ENCODE measurements at regions not wholly inside any gene's neighbourhood (a gene's known extent, or its start where the extent isn't known, plus 50 kb on each side); places are given as distances from the start of the nearest gene placed in this dataset.

- no peaks in the 10 kb centered on the region for H3K36me3 ChIP-seq
- ATAC-seq (no peak), DNase-seq (no peak)
- no peak overlapping the region for H3K27ac ChIP-seq
- TF ChIP-seq CTCF (IDR thresholded peaks at IDR 0.05), result no peak
- no peak for TF ChIP-seq POLR2A (IDR thresholded peaks at IDR 0.05)
- no peaks in the 10 kb centered on the region for H3K4me1 ChIP-seq
- intact Hi-C loops (cut with DNase I), result no loop called here
- 44% methylated on average over 1 of the region's 1 CpG for WGBS (ENCODE audit: insufficient coverage, low coverage, low lambda C conversion rate, missing lambda C conversion rate)
- H3K9me3 ChIP-seq, result no peaks in the 10 kb centered on the region
- no peak overlapping the region for H3K4me3 ChIP-seq
- no peaks in the 10 kb centered on the region for H3K27me3 ChIP-seq
Measured at GRCh38 chr3:27010834-27011233, 358.3 kb downstream of the NEK10 start.

GRCh38 chr3:27022096-27022761, 347.0 kb downstream of the NEK10 start:
- H3K27me3 ChIP-seq, result no peaks in the 10 kb centered on the region
- no peak for TF ChIP-seq POLR2A (IDR thresholded peaks at IDR 0.05)
- no peak for TF ChIP-seq CTCF (IDR thresholded peaks at IDR 0.05)
- no peak overlapping the region for H3K27ac ChIP-seq
- intact Hi-C loops (cut with DNase I), result no loop called here
- H3K4me3 ChIP-seq, result no peak overlapping the region
- H3K9me3 ChIP-seq, result no peaks in the 10 kb centered on the region
- 22% methylated on average over 5 of the region's 5 CpGs for WGBS (ENCODE audit: insufficient coverage, low coverage, low lambda C conversion rate, missing lambda C conversion rate)
- no peaks in the 10 kb centered on the region for H3K4me1 ChIP-seq
- no peak for ATAC-seq
- H3K36me3 ChIP-seq, result no peaks in the 10 kb centered on the region
- DNase-seq, result no peak

GRCh38 chr3:27024493-27024892, 344.7 kb downstream of the NEK10 start:
- Histone ChIP-seq H3K4me3 (no peak overlapping the region), H3K27me3 (no peaks in the 10 kb centered on the region), H3K9me3 (no peaks in the 10 kb centered on the region), H3K27ac (no peak overlapping the region), H3K36me3 (no peaks in the 10 kb centered on the region), H3K4me1 (no peaks in the 10 kb centered on the region)
- ATAC-seq, result no peak
- intact Hi-C loops (cut with DNase I), result no loop called here
- DNase-seq, result no peak
- 31% methylated on average over 1 of the region's 1 CpG for WGBS (ENCODE audit: insufficient coverage, low coverage, low lambda C conversion rate, missing lambda C conversion rate)
- TF ChIP-seq CTCF (IDR thresholded peaks at IDR 0.05) (no peak), POLR2A (IDR thresholded peaks at IDR 0.05) (no peak)

- H3K4me1 ChIP-seq, result no peaks in the 10 kb centered on the region
- no peak overlapping the region for H3K27ac ChIP-seq
- H3K9me3 ChIP-seq, result no peaks in the 10 kb centered on the region
- 46% methylated on average over 2 of the region's 2 CpGs for WGBS (ENCODE audit: insufficient coverage, low coverage, low lambda C conversion rate, missing lambda C conversion rate)
- intact Hi-C loops (cut with DNase I), result no loop called here
- no peaks in the 10 kb centered on the region for H3K36me3 ChIP-seq
- TF ChIP-seq POLR2A (IDR thresholded peaks at IDR 0.05), result no peak
- no peak for TF ChIP-seq CTCF (IDR thresholded peaks at IDR 0.05)
- ATAC-seq, result no peak
- no peaks in the 10 kb centered on the region for H3K27me3 ChIP-seq
- no peak overlapping the region for H3K4me3 ChIP-seq
- no peak for DNase-seq
Measured at GRCh38 chr3:27025718-27026117, 343.5 kb downstream of the NEK10 start.

GRCh38 chr3:27031476-27031875, 337.7 kb downstream of the NEK10 start:
- Histone ChIP-seq H3K27ac (no peak overlapping the region), H3K4me1 (no peaks in the 10 kb centered on the region)
- WGBS (ENCODE audit: insufficient coverage, low coverage, low lambda C conversion rate, missing lambda C conversion rate), result 39% methylated on average over 4 of the region's 4 CpGs

More at GRCh38 chr3:27031476-27031875, 337.7 kb downstream of the NEK10 start:
- ATAC-seq (no peak), DNase-seq (no peak)
- intact Hi-C loops (cut with DNase I), result no loop called here
- TF ChIP-seq CTCF (IDR thresholded peaks at IDR 0.05) (no peak), POLR2A (IDR thresholded peaks at IDR 0.05) (no peak)
- Histone ChIP-seq H3K27me3 (no peaks in the 10 kb centered on the region), H3K36me3 (no peaks in the 10 kb centered on the region), H3K4me3 (no peak overlapping the region), H3K9me3 (no peaks in the 10 kb centered on the region)
